H1 (cell line): ENCODE measurements at regions not wholly inside any gene's neighbourhood (a gene's known extent, or its start where the extent isn't known, plus 50 kb on each side); places are given as distances from the start of the nearest gene placed in this dataset.

Experiments
- CTCF ChIA-PET: fragments of 300-600 bp; sonication (Branson Sonifier 250); formaldehyde crosslinking; loops from one replicate; lab custom pipeline; 2021; ENCODE audit not compliant: partially characterized antibody; lab: Charles Lee
- POLR2A ChIA-PET: fragments of 300-600 bp; sonication (Branson Sonifier 250); formaldehyde crosslinking; loops from one replicate; lab custom pipeline; 2021; ENCODE audit warnings: inconsistent platforms; ENCODE audit not compliant: partially characterized antibody; lab: Charles Lee
- DNase-seq, 2 experiments: peaks; one replicate each; pipeline versions ENCODE4 v3.0.0 to v3.0.0-alpha.2; 2010 to 2022; ENCODE audit warnings: low spot score in 2 of 2, low read depth in 1 of 2, mixed read lengths in 1 of 2
- FAIRE-seq: peaks from 2 replicates; lab custom pipeline; 2011; peaks lifted over from hg19 to GRCh38; lab: Jason Lieb, UNC
- H2AFZ ChIP-seq: 2 replicates; pipeline ENCODE4 v1.8.1; 2012; ENCODE audit warnings: low read length, inconsistent platforms
- H2AK5ac ChIP-seq: 2 replicates; pipeline ENCODE4 v1.6.1; 2013; ENCODE audit warnings: low read depth, low read length
- H2BK120ac ChIP-seq: replicated peaks from 2 replicates; pipeline ENCODE3; 2013; ENCODE audit warnings: low read depth, low read length, inconsistent platforms
- H2BK12ac ChIP-seq: 2 replicates; pipeline ENCODE4 v1.6.1; 2013; ENCODE audit warnings: low read depth, low read length
- H2BK15ac ChIP-seq: 2 replicates; pipeline ENCODE4 v1.6.1; 2013; ENCODE audit warnings: low read length
- H2BK20ac ChIP-seq: 2 replicates; pipeline ENCODE4 v1.6.1; 2013; ENCODE audit warnings: low read length
- H2BK5ac ChIP-seq: 2 replicates; pipeline ENCODE4 v1.6.1; 2013; ENCODE audit warnings: low read depth, low read length
- H3K14ac ChIP-seq: 2 replicates; pipeline ENCODE4 v1.6.1; 2013; ENCODE audit warnings: inconsistent platforms; ENCODE audit not compliant: insufficient read length
- H3K18ac ChIP-seq: 2 replicates; pipeline ENCODE4 v1.6.1; 2013; ENCODE audit warnings: low read length; ENCODE audit errors: extremely low read depth
- H3K23ac ChIP-seq: 2 replicates; pipeline ENCODE4 v1.6.1; 2013; ENCODE audit warnings: inconsistent platforms; ENCODE audit not compliant: insufficient read length
- H3K23me2 ChIP-seq: 2 replicates; pipeline ENCODE4 v1.6.1; 2013; ENCODE audit warnings: low read depth, low read length
- H3K27ac ChIP-seq: 2 replicates; pipeline ENCODE4 v1.6.1; 2011; ENCODE audit warnings: low read depth, low read length, inconsistent platforms
- H3K27me3 ChIP-seq, 4 experiments: replicated peaks in 1 of 4; 1 replicate in 1 of 4; 2 replicates in 3 of 4; pipeline versions ENCODE4 v1.6.1 to v1.8.1; 2011 to 2013; ENCODE audit warnings: low read length in 3 of 4, mild to moderate bottlenecking in 3 of 4, inconsistent platforms in 2 of 4, mixed read lengths in 2 of 4, moderate library complexity in 1 of 4; ENCODE audit not compliant: control insufficient read depth in 3 of 4, insufficient read depth in 3 of 4; ENCODE audit errors: extremely low read depth in 1 of 4
- H3K36me3 ChIP-seq, 4 experiments: 2 replicates each; pipeline versions ENCODE4 v1.6.1 to v1.8.1; 2011 to 2013; ENCODE audit warnings: mild to moderate bottlenecking in 4 of 4, low read length in 3 of 4, moderate library complexity in 2 of 4, control low read depth in 1 of 4, inconsistent platforms in 1 of 4; ENCODE audit not compliant: insufficient read depth in 4 of 4, control insufficient read depth in 2 of 4
- H3K4ac ChIP-seq: replicated peaks from 2 replicates; pipeline ENCODE3; 2013; ENCODE audit warnings: low read length, low read depth, mixed read lengths, inconsistent platforms; ENCODE audit not compliant: insufficient read length
- H3K4me1 ChIP-seq, 4 experiments: replicated peaks in 1 of 4; 1 replicate in 1 of 4; 2 replicates in 3 of 4; pipeline versions ENCODE4 v1.6.1 to v1.8.1; 2011 to 2013; ENCODE audit warnings: low read length in 3 of 4, inconsistent platforms in 2 of 4, mixed read lengths in 1 of 4; ENCODE audit not compliant: insufficient read depth in 4 of 4, control insufficient read depth in 3 of 4
- H3K4me2 ChIP-seq, 2 experiments: 2 replicates each; pipeline versions ENCODE4 v1.6.1 to v1.8.1; 2011 to 2013; ENCODE audit warnings: low read depth in 2 of 2, low read length in 2 of 2, control low read depth in 1 of 2, inconsistent platforms in 1 of 2, mild to moderate bottlenecking in 1 of 2; ENCODE audit not compliant: insufficient read depth in 1 of 2
- H3K4me3 ChIP-seq, 4 experiments: fragments of 200-600, 300-600 bp in 1 of 4; sonication (generic), shearing (Covaris generic), sonication (Bioruptor Twin) in 1 of 4; 2 replicates each; pipeline versions ENCODE4 v1.5.1 to v1.8.1; 2011 to 2016; ENCODE audit warnings: low read length in 4 of 4, low read depth in 3 of 4, control low read depth in 2 of 4, inconsistent platforms in 2 of 4, mild to moderate bottlenecking in 2 of 4, mixed read lengths in 1 of 4, moderate library complexity in 1 of 4; ENCODE audit not compliant: insufficient read depth in 2 of 4; ENCODE audit errors: extremely low read depth in 1 of 4
- H3K56ac ChIP-seq: replicated peaks from 2 replicates; pipeline ENCODE3; 2013; ENCODE audit warnings: low read depth, mild to moderate bottlenecking, mixed read lengths, low read length, inconsistent platforms; ENCODE audit not compliant: insufficient read length
- H3K79me1 ChIP-seq: 2 replicates; pipeline ENCODE4 v1.6.1; 2013; ENCODE audit warnings: low read depth, low read length, control low read depth
- H3K79me2 ChIP-seq, 2 experiments: 2 replicates each; pipeline versions ENCODE4 v1.6.1 to v1.8.1; 2012 to 2013; ENCODE audit warnings: low read length in 2 of 2, mild to moderate bottlenecking in 2 of 2, inconsistent platforms in 1 of 2; ENCODE audit not compliant: insufficient read depth in 2 of 2, control insufficient read depth in 1 of 2
- H3K9ac ChIP-seq, 4 experiments: replicated peaks in 1 of 4; 1 replicate in 1 of 4; 2 replicates in 3 of 4; pipeline versions ENCODE4 v1.6.1 to v1.8.1; 2011 to 2013; ENCODE audit warnings: low read depth in 3 of 4, low read length in 3 of 4, control low read depth in 2 of 4, mild to moderate bottlenecking in 2 of 4, moderate library complexity in 2 of 4, inconsistent platforms in 1 of 4; ENCODE audit errors: extremely low read depth in 1 of 4
- H3K9me3 ChIP-seq, 2 experiments: 2 replicates each; pipeline versions ENCODE4 v1.6.1 to v1.8.1; 2012 to 2013; ENCODE audit warnings: mild to moderate bottlenecking in 2 of 2, moderate library complexity in 2 of 2, control low read depth in 1 of 2, inconsistent platforms in 1 of 2, low read depth in 1 of 2, low read length in 1 of 2, mixed read lengths in 1 of 2; ENCODE audit not compliant: insufficient read depth in 2 of 2
- H4K20me1 ChIP-seq, 2 experiments: replicated peaks in 1 of 2; 2 replicates each; pipeline versions ENCODE3 to v1.8.1; 2011 to 2013; ENCODE audit warnings: inconsistent platforms in 2 of 2, low read length in 2 of 2, mild to moderate bottlenecking in 1 of 2; ENCODE audit not compliant: insufficient read depth in 2 of 2, control insufficient read depth in 1 of 2
- H4K5ac ChIP-seq: 2 replicates; pipeline ENCODE4 v1.6.1; 2013; ENCODE audit warnings: low read length, low read depth, mixed read lengths, inconsistent platforms; ENCODE audit not compliant: insufficient read length
- H4K8ac ChIP-seq: 2 replicates; pipeline ENCODE4 v1.8.0; 2013; ENCODE audit warnings: mild to moderate bottlenecking, moderate library complexity, low read length, inconsistent platforms; ENCODE audit not compliant: insufficient read depth; ENCODE audit errors: extremely low read depth
- H4K91ac ChIP-seq: replicated peaks from 2 replicates; pipeline ENCODE3; 2013; ENCODE audit warnings: low read length, mixed read lengths, inconsistent platforms; ENCODE audit not compliant: insufficient read length
- BACH1 ChIP-seq: IDR thresholded peaks from 2 replicates; pipeline ENCODE4 v1.6.1; 2012; ENCODE audit warnings: low read length, improper control_type of control experiment
- EZH2 ChIP-seq: fragments of 200-600 bp; sonication (generic); IDR thresholded peaks from 2 replicates; pipeline ENCODE4 v1.7.1; 2012; ENCODE audit warnings: low read depth, mild to moderate bottlenecking, moderate library complexity, low read length, inconsistent platforms; ENCODE audit not compliant: severe bottlenecking
- GABPA ChIP-seq: IDR thresholded peaks from 2 replicates; pipeline ENCODE4 v1.6.1; 2011; ENCODE audit warnings: mild to moderate bottlenecking, low read length, moderate library complexity, borderline replicate concordance; ENCODE audit not compliant: insufficient read depth
- HDAC6 ChIP-seq: IDR thresholded peaks from one replicate; pipeline ENCODE4 v1.7.1; 2012; ENCODE audit warnings: low read depth, mild to moderate bottlenecking, inconsistent platforms, low read length, moderate library complexity
- JUN ChIP-seq: IDR thresholded peaks from 2 replicates; pipeline ENCODE4 v1.6.1; 2011; ENCODE audit warnings: low read depth, mild to moderate bottlenecking, improper control_type of control experiment, low read length
- RNF2 ChIP-seq: fragments of 200-900, 300-1000 bp; sonication (generic); IDR thresholded peaks from 2 replicates; pipeline ENCODE4 v1.7.1; 2016; ENCODE audit warnings: borderline replicate concordance, low read depth, mild to moderate bottlenecking, antibody characterized with exemption, low read length; ENCODE audit not compliant: poor library complexity, severe bottlenecking; ENCODE audit errors: missing control alignments
- WGBS, 2 experiments: shearing (Covaris generic) in 1 of 2; methylation state at CpG; one replicate each; pipeline versions ENCODE4 v1.1.6 to v1.1.7; 2013 to 2015; ENCODE audit warnings: low lambda C conversion rate in 2 of 2, mixed read lengths in 2 of 2, inconsistent platforms in 1 of 2, low coverage in 1 of 2, missing lambda C conversion rate in 1 of 2; ENCODE audit not compliant: insufficient replicate concordance in 2 of 2, insufficient coverage in 1 of 2, insufficient read length in 1 of 2; ENCODE audit errors: extremely low coverage in 1 of 2, missing lambda C conversion rate in 1 of 2; 5-methylcytosine and 5-hydroxymethylcytosine counted together

DNA sequence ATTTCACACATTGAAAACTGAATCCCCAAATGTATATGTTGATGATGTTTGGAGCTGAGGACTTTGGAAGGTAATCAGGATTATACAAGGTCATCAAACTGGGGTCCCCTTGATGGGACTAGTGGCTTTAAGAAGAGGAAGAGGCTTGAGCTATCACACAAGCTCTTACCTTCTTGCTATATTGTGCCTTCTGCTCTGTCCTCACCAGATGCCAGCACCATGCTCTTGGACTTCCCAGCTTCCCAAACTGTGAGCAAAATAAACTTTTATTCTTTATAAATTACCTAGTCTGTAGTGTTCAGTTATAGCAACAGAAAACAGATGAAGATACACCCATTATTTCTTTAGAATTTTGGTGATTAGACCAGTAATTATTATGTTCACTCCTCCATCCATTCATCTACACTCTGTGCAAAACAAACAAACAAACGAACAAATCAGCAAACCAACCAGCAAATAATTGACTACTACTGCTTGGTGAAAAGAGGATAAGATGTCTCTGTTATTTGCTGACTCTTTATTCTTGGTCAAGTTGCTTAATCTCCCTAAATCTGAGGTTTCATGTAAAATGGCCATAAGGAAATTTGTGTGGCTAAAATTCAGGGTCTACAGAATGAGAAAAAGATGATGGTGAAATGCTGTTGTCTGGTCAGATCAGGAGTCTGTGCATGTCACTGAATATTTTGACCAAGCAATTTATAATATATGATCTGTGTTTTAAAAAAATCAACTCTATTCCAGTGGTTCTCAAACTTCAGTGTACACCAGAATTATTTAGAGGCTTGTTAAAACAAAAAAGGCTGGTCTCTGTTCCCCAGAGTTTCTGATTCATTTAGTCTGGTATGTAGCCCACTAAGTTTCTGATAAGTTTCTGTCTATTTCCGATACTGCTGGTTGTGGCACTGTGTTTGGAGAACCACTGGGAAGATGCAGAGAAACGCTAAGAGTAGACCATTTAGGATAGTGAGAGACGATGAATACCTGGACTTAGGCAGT, 854.1 kb downstream of the MAT2B start:
- Histone ChIP-seq H3K56ac (no peak overlapping the region), H4K8ac (no peak overlapping the region), H3K4ac (no peak overlapping the region), H3K23ac (no peak overlapping the region), H4K20me1 (no peaks in the 10 kb centered on the region), H2BK5ac (no peak overlapping the region), H3K27ac (no peak overlapping the region), H3K18ac (no peak overlapping the region), H2BK20ac (no peak overlapping the region), H3K4me1 (no peaks in the 10 kb centered on the region), H3K4me3 (no peak overlapping the region), H3K36me3 (no peaks in the 10 kb centered on the region), H3K4me2 (no peak overlapping the region), H3K79me1 (no peaks in the 10 kb centered on the region), H4K5ac (no peak overlapping the region), H2BK15ac (no peak overlapping the region), H3K14ac (no peak overlapping the region), H3K9me3 (no peaks in the 10 kb centered on the region), H3K9ac (no peak overlapping the region), H2BK12ac (no peak overlapping the region), H3K27me3 (no peaks in the 10 kb centered on the region), H2AFZ (no peak overlapping the region), H2BK120ac (no peak overlapping the region), H4K91ac (no peak overlapping the region), H3K23me2 (no peaks in the 10 kb centered on the region), H3K79me2 (no peaks in the 10 kb centered on the region), H2AK5ac (no peak overlapping the region)
- ChIA-PET CTCF (no interaction called here), POLR2A (no interaction called here)
- DNase-seq (no peak), FAIRE-seq (no peak)
- 83% methylated on average over 4 of the region's 4 CpGs; no CpG with 5 or more reads in 1 of the 2 experiments for WGBS, 2 experiments
- TF ChIP-seq RNF2 (no peak), EZH2 (no peak), GABPA (no peak), JUN (no peak), BACH1 (no peak), HDAC6 (no peak)
